ENCODE measurements at regions not wholly inside any gene's neighbourhood (a gene's known extent, or its start where the extent isn't known, plus 50 kb on each side); places are given as distances from the start of the nearest gene placed in this dataset.

- DNase-seq (ENCODE audit: low spot score): no peak
Measured at GRCh38 chr10:61000769-61001730, 57.1 kb upstream of the RHOBTB1 start.

- no peak for DNase-seq (ENCODE audit: low spot score)
Measured at GRCh38 chr10:60998932-60999331, 54.9 kb upstream of the RHOBTB1 start.

GRCh38 chr10:60994128-60994527 is 50.1 kb upstream of the RHOBTB1 start:
- DNase-seq (ENCODE audit: low spot score): no peak

Data from left forelimb (tissue), 1 donor.